Osteoblast (primary cell): ENCODE measurements at regions not wholly inside any gene's neighbourhood (a gene's known extent, or its start where the extent isn't known, plus 50 kb on each side); places are given as distances from the start of the nearest gene placed in this dataset.

Experiments
- DNase-seq: peaks from one replicate; pipeline ENCODE4 v3.0.0; 2011; ENCODE audit warnings: low spot score, mixed read lengths; ENCODE audit not compliant: insufficient read length; ENCODE audit errors: missing footprints
- H2AFZ ChIP-seq: 2 replicates; pipeline ENCODE4 v1.6.0; 2011; ENCODE audit warnings: mild to moderate bottlenecking, low read length
- H3K27ac ChIP-seq: 2 replicates; pipeline ENCODE4 v1.5.1; 2011; ENCODE audit warnings: mild to moderate bottlenecking, low read depth, low read length, moderate library complexity
- H3K27me3 ChIP-seq: 2 replicates; pipeline ENCODE4 v1.6.0; 2012; ENCODE audit warnings: mild to moderate bottlenecking, control low read depth, inconsistent platforms, low read length, moderate library complexity; ENCODE audit not compliant: insufficient read depth
- H3K36me3 ChIP-seq: 2 replicates; pipeline ENCODE4 v1.5.1; 2011; ENCODE audit warnings: mild to moderate bottlenecking, low read length, control low read depth, moderate library complexity; ENCODE audit not compliant: insufficient read depth
- H3K4me1 ChIP-seq: 2 replicates; pipeline ENCODE4 v1.5.1; 2011; ENCODE audit warnings: mild to moderate bottlenecking, low read length, control low read depth, moderate library complexity; ENCODE audit not compliant: insufficient read depth
- H3K4me2 ChIP-seq: 2 replicates; pipeline ENCODE4 v1.6.0; 2011; ENCODE audit warnings: mild to moderate bottlenecking, low read length; ENCODE audit not compliant: insufficient read depth
- H3K4me3 ChIP-seq: fragments of 200-600 bp; sonication (generic); 3 replicates; pipeline ENCODE4 v1.5.1; 2012; ENCODE audit warnings: mild to moderate bottlenecking, low read length, inconsistent platforms; ENCODE audit not compliant: insufficient read depth
- H3K79me2 ChIP-seq: 2 replicates; pipeline ENCODE4 v1.6.0; 2012; ENCODE audit warnings: mild to moderate bottlenecking, low read length, control low read depth, inconsistent platforms; ENCODE audit not compliant: insufficient read depth
- H3K9me3 ChIP-seq: 2 replicates; pipeline ENCODE4 v1.5.1; 2011; ENCODE audit warnings: low read depth, low read length, control low read depth
- H4K20me1 ChIP-seq: 2 replicates; pipeline ENCODE4 v1.6.0; 2012; ENCODE audit warnings: mild to moderate bottlenecking, low read length, control low read depth; ENCODE audit not compliant: insufficient read depth
- CTCF ChIP-seq: IDR thresholded peaks from 2 replicates; pipeline ENCODE4 v1.5.1; 2011; ENCODE audit warnings: mild to moderate bottlenecking, low read depth, low read length, moderate library complexity; ENCODE audit errors: extremely low read depth

- H3K36me3 ChIP-seq = no peaks in the 10 kb centered on the region
- H3K79me2 ChIP-seq = no peaks in the 10 kb centered on the region
- H3K27me3 ChIP-seq = no peaks in the 10 kb centered on the region
- H2AFZ ChIP-seq = peak overlapping the region; percentile 11
- no peak overlapping the region for H3K4me3 ChIP-seq
- no peak overlapping the region for H3K4me2 ChIP-seq
- no peak overlapping the region for H3K27ac ChIP-seq
- no peaks in the 10 kb centered on the region for H3K9me3 ChIP-seq
- no peak for TF ChIP-seq CTCF
- no peaks in the 10 kb centered on the region for H3K4me1 ChIP-seq
- no peak for DNase-seq
- no peaks in the 10 kb centered on the region for H4K20me1 ChIP-seq
These were observed 587.0 kb upstream of the DSEL start for GRCh38 chr18:68103561-68103960.

- no peaks in the 10 kb centered on the region for H3K27me3 ChIP-seq
- no peak for TF ChIP-seq CTCF
- H2AFZ ChIP-seq = no peak overlapping the region
- no peaks in the 10 kb centered on the region for H4K20me1 ChIP-seq
- H3K36me3 ChIP-seq = no peaks in the 10 kb centered on the region
- no peak overlapping the region for H3K4me3 ChIP-seq
- no peak overlapping the region for H3K27ac ChIP-seq
- no peak for DNase-seq
- H3K9me3 ChIP-seq = no peaks in the 10 kb centered on the region
- H3K4me1 ChIP-seq = no peaks in the 10 kb centered on the region
- H3K4me2 ChIP-seq = no peak overlapping the region
- H3K79me2 ChIP-seq = no peaks in the 10 kb centered on the region
These were observed 585.6 kb upstream of the DSEL start for GRCh38 chr18:68102117-68102516.

GRCh38 chr18:68098655-68099054, 582.1 kb upstream of the DSEL start:
- H3K36me3 ChIP-seq = no peaks in the 10 kb centered on the region
- H3K27me3 ChIP-seq = no peaks in the 10 kb centered on the region
- H3K27ac ChIP-seq = no peak overlapping the region
- H3K4me3 ChIP-seq = no peak overlapping the region
- H3K4me1 ChIP-seq = no peaks in the 10 kb centered on the region
- no peak for TF ChIP-seq CTCF
- DNase-seq = no peak
- H3K79me2 ChIP-seq = no peaks in the 10 kb centered on the region
- H3K4me2 ChIP-seq = no peak overlapping the region
- H3K9me3 ChIP-seq = no peaks in the 10 kb centered on the region
- H2AFZ ChIP-seq = no peak overlapping the region
- H4K20me1 ChIP-seq = no peaks in the 10 kb centered on the region

- no peaks in the 10 kb centered on the region for H3K27me3 ChIP-seq
- DNase-seq = no peak
- H3K36me3 ChIP-seq = no peaks in the 10 kb centered on the region
- no peak overlapping the region for H3K4me2 ChIP-seq
- no peaks in the 10 kb centered on the region for H3K79me2 ChIP-seq
- H4K20me1 ChIP-seq = no peaks in the 10 kb centered on the region
- H3K27ac ChIP-seq = no peak overlapping the region
- H3K4me3 ChIP-seq = no peak overlapping the region
- no peak overlapping the region for H2AFZ ChIP-seq
- H3K9me3 ChIP-seq = no peaks in the 10 kb centered on the region
- no peak for TF ChIP-seq CTCF
- peaks cover 5% of the 10 kb centered on the region for H3K4me1 ChIP-seq
These were observed 570.0 kb upstream of the DSEL start for GRCh38 chr18:68086481-68086880.
